ENCODE measurements at regions not wholly inside any gene's neighbourhood (a gene's known extent, or its start where the extent isn't known, plus 50 kb on each side); places are given as distances from the start of the nearest gene placed in this dataset.

GRCh38 chr16:74169687-74170376 lies 126.8 kb upstream of the PSMD7 start:
- DNase-seq, result no peak

GRCh38 chr16:74169066-74169465 lies 127.5 kb upstream of the PSMD7 start:
- no peak for DNase-seq

GRCh38 chr16:74168445-74168844 lies 128.2 kb upstream of the PSMD7 start:
- no peak for DNase-seq

- no peak for DNase-seq
Measured at GRCh38 chr16:74166456-74166855, 130.2 kb upstream of the PSMD7 start.

- no peak for DNase-seq
Measured at GRCh38 chr16:74165566-74166080, 131.0 kb upstream of the PSMD7 start.

- DNase-seq, result no peak
Measured at GRCh38 chr16:74160759-74161158, 135.9 kb upstream of the PSMD7 start.

- no peak for DNase-seq
Measured at GRCh38 chr16:74153773-74154172, 142.8 kb upstream of the PSMD7 start.

- no peak for DNase-seq
Measured at GRCh38 chr16:74146643-74147042, 150.0 kb upstream of the PSMD7 start.

GRCh38 chr16:74143171-74143570 lies 153.4 kb upstream of the PSMD7 start:
- DNase-seq, result no peak

- no peak for DNase-seq
Measured at GRCh38 chr16:74141015-74141414, 155.6 kb upstream of the PSMD7 start.

- no peak for DNase-seq
Measured at GRCh38 chr16:74140557-74140956, 156.1 kb upstream of the PSMD7 start.

GRCh38 chr16:74123826-74124225 lies 172.8 kb upstream of the PSMD7 start:
- no peak for DNase-seq

- no peak for DNase-seq
Measured at GRCh38 chr16:74123195-74123594, 173.4 kb upstream of the PSMD7 start.

- no peak for DNase-seq
Measured at GRCh38 chr16:74117798-74118197, 178.8 kb upstream of the PSMD7 start.

GRCh38 chr16:74113545-74113944 lies 183.1 kb upstream of the PSMD7 start:
- no peak for DNase-seq

- no peak for DNase-seq
Measured at GRCh38 chr16:74111456-74111982, 185.1 kb upstream of the PSMD7 start.

- DNase-seq, result no peak
Measured at GRCh38 chr16:74107795-74108610, 188.6 kb upstream of the PSMD7 start.

GRCh38 chr16:74104022-74104421 lies 192.6 kb upstream of the PSMD7 start:
- DNase-seq, result no peak

GRCh38 chr16:74101379-74102137 lies 195.1 kb upstream of the PSMD7 start:
- DNase-seq, result no peak

- no peak for DNase-seq
Measured at GRCh38 chr16:74100395-74101326, 196.0 kb upstream of the PSMD7 start.

GRCh38 chr16:74099530-74099929 lies 197.1 kb upstream of the PSMD7 start:
- DNase-seq, result no peak

- no peak for DNase-seq
Measured at GRCh38 chr16:74094962-74095361, 201.7 kb upstream of the PSMD7 start.
